ENCODE measurements at regions not wholly inside any gene's neighbourhood (a gene's known extent, or its start where the extent isn't known, plus 50 kb on each side); places are given as distances from the start of the nearest gene placed in this dataset.

DNA sequence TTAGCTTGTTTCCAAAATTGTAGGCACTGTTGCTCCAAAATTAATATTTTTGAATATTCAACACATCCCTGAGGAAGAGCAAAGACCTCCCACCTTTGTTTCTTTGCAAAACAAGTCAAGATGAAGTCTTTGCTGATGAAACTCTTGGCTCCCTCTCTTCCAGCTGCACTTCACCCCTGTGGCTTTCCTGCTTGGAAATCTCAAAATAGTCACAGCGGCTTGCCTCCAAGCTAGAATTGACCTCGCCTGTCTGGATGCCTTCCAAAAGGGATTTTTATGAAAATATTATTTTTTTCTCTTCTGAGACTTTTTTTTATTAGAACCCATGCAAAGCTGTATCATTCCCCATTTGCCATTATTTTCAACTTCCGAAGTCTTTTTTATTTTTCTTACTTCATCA is 71.1 kb upstream of the MROH9 start:
- intact Hi-C loops (cut with micrococcal nuclease): no loop called here

GRCh38 chr1:170864876-170865538 is 70.3 kb upstream of the MROH9 start:
- intact Hi-C loops (cut with micrococcal nuclease): no loop called here

DNA sequence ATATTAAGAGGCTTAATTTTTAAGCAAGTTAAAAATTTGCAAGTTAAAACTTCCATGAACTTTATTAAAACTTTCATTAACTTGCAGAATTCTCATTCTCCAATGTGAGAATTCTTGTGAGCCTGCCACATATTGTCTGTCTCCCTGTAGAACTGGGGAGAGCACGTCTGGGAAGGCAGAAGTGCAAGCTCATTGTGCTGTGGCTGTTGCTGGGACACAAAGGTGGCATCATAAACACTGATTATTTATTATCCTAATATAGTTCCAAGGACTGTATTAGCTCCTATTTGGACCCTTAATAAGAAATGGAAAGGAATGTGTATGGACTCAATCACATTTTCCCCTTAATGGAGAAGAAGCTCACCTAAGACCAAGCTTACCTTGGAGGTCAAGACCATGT is 68.7 kb upstream of the MROH9 start:
- intact Hi-C loops (cut with micrococcal nuclease): no loop called here

- intact Hi-C loops (cut with micrococcal nuclease): no loop called here
Observed at GRCh38 chr1:170871868-170872267, 63.5 kb upstream of the MROH9 start.

DNA sequence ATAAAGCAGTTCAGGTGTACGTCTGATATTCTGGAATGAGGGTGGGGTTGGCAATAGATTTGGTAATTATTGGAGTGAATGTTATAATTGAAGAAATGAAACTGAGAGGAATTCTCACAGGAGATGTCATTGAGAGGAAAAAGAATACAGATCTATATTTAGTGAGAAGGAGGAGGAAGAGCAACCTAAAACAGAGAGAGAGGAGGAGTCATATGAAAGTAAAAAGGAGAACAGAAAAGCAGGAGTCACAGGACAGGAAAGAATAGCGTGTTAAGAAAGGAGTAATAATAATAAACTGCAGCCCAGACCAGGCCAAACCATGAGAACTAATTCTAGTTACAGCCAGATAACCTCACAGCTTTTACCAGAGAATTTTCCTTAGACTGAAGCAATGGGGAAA is 62.7 kb upstream of the MROH9 start:
- intact Hi-C loops (cut with micrococcal nuclease): no loop called here

GRCh38 chr1:170874671-170875070 is 60.7 kb upstream of the MROH9 start:
- intact Hi-C loops (cut with micrococcal nuclease): loop anchor here (2.0 kb wide), 1 partner anchor 28 kb away; no protein-coding TSS in a partner anchor

DNA sequence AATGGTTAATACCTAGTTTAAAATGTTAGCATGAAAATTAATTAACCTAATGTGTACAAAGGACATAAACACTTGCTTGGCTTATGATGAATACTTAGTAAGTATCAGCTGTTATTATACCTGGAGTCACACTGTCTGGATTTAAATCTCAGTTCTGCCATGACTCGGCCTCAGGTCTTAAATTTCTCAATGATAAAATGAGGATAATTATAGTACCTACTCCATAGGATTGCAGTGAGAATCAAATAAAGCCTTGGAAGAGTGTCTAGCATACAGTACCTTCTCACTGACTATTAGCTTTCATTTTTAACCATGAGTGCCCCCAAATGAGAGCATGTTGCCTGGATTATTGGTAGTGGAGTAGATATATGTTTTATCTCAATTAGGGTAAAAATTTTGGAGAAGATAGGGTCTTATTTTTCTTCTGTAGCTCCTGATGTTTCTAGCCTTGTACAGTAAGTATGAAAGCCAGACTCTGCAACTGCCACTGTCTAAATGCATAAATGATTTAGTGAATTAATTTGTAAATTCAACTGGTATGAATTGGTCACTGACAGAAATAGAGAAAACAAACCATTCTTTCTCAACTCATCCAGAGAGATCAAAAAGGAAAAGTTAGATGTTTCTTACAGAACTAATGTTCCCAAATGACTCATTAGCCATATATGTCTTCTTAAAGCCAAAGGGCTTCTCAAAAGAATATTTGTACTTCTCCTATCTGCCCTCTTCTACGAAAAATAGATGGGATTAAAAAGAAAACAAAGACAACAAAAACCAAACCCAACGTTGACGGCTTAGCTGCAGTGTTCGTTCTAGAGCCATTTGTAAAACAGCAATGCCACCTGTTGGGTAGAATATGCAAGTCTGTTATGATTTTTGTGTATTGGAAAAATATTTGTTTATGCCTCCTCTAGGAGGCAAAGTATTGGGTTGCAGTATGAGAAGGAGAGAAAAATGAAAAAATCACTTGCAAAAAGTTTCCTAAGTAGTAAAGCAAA is 53.8 kb upstream of the MROH9 start:
- intact Hi-C loops (cut with micrococcal nuclease): loop anchor here (1.0 kb wide), 1 partner anchor 952 kb away; no protein-coding TSS in a partner anchor
